Fibroblast of lung (primary cell): ENCODE measurements at regions not wholly inside any gene's neighbourhood (a gene's known extent, or its start where the extent isn't known, plus 50 kb on each side); places are given as distances from the start of the nearest gene placed in this dataset.

Experiments used
- EZH2 ChIP-seq: IDR thresholded peaks from 2 replicates; pipeline ENCODE4 v1.5.1; 2012; ENCODE audit warnings: low read length, control low read depth, mild to moderate bottlenecking; ENCODE audit errors: missing control alignments
- TF ChIP-seq, protein P1 (sequence below), 2 donors: IDR thresholded peaks in 1 of 2; conservative IDR thresholded peaks in 1 of 2; 1 replicate in 1 of 2; 2 replicates in 1 of 2; pipeline ENCODE4 v1.5.1; 2011 to 2012; ENCODE audit warnings: low read length in 2 of 2, control low read depth in 1 of 2, inconsistent platforms in 1 of 2, low read depth in 1 of 2, mild to moderate bottlenecking in 1 of 2

- TF ChIP-seq, protein P1, sequence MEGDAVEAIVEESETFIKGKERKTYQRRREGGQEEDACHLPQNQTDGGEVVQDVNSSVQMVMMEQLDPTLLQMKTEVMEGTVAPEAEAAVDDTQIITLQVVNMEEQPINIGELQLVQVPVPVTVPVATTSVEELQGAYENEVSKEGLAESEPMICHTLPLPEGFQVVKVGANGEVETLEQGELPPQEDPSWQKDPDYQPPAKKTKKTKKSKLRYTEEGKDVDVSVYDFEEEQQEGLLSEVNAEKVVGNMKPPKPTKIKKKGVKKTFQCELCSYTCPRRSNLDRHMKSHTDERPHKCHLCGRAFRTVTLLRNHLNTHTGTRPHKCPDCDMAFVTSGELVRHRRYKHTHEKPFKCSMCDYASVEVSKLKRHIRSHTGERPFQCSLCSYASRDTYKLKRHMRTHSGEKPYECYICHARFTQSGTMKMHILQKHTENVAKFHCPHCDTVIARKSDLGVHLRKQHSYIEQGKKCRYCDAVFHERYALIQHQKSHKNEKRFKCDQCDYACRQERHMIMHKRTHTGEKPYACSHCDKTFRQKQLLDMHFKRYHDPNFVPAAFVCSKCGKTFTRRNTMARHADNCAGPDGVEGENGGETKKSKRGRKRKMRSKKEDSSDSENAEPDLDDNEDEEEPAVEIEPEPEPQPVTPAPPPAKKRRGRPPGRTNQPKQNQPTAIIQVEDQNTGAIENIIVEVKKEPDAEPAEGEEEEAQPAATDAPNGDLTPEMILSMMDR (conservative IDR thresholded peaks at IDR 0.05 in 1 of 2, IDR thresholded peaks at IDR 0.05 in 1 of 2; ENCODE audit: low read depth in 1 of 2, low read length in 2 of 2) = no peak
- TF ChIP-seq EZH2 = no peak
These were observed 88.4 kb downstream of the PRKAB2 start for GRCh38 chr1:147083919-147084272.
